GM19455 (cell line): ENCODE measurements at regions not wholly inside any gene's neighbourhood (a gene's known extent, or its start where the extent isn't known, plus 50 kb on each side); places are given as distances from the start of the nearest gene placed in this dataset.

Experiments
- ATAC-seq: cut with Tn5 transposase; IDR thresholded peaks from one replicate; pipeline ENCODE4 v1.9.1; 2021; ENCODE audit not compliant: unreplicated experiment

- no peak for ATAC-seq
Measured at GRCh38 chr3:18683900-18684299, 258.8 kb upstream of the SATB1 start.

- no peak for ATAC-seq
Measured at GRCh38 chr3:18681818-18682345, 256.7 kb upstream of the SATB1 start.

GRCh38 chr3:18680758-18681157 is 255.6 kb upstream of the SATB1 start:
- no peak for ATAC-seq

GRCh38 chr3:18679238-18679637 is 254.1 kb upstream of the SATB1 start:
- ATAC-seq, result no peak

GRCh38 chr3:18675197-18675596 is 250.1 kb upstream of the SATB1 start:
- ATAC-seq, result no peak

GRCh38 chr3:18672561-18672960 is 247.4 kb upstream of the SATB1 start:
- ATAC-seq, result no peak

GRCh38 chr3:18670759-18671158 is 245.6 kb upstream of the SATB1 start:
- no peak for ATAC-seq

GRCh38 chr3:18669374-18669773 is 244.2 kb upstream of the SATB1 start:
- ATAC-seq, result no peak

- ATAC-seq, result no peak
Measured at GRCh38 chr3:18667552-18667951, 242.4 kb upstream of the SATB1 start.

GRCh38 chr3:18666655-18667054 is 241.5 kb upstream of the SATB1 start:
- ATAC-seq, result no peak

- ATAC-seq, result no peak
Measured at GRCh38 chr3:18660059-18660458, 234.9 kb upstream of the SATB1 start.

GRCh38 chr3:18657858-18658820 is 233.0 kb upstream of the SATB1 start:
- no peak for ATAC-seq

- ATAC-seq, result no peak
Measured at GRCh38 chr3:18656866-18657265, 231.7 kb upstream of the SATB1 start.

GRCh38 chr3:18656410-18656809 is 231.3 kb upstream of the SATB1 start:
- no peak for ATAC-seq

GRCh38 chr3:18655827-18656226 is 230.7 kb upstream of the SATB1 start:
- no peak for ATAC-seq

GRCh38 chr3:18652781-18653180 is 227.6 kb upstream of the SATB1 start:
- ATAC-seq, result no peak

GRCh38 chr3:18650731-18651130 is 225.6 kb upstream of the SATB1 start:
- ATAC-seq, result no peak

GRCh38 chr3:18649666-18650363 is 224.7 kb upstream of the SATB1 start:
- ATAC-seq, result no peak

- no peak for ATAC-seq
Measured at GRCh38 chr3:18648868-18649462, 223.8 kb upstream of the SATB1 start.

GRCh38 chr3:18648159-18648558 is 223.0 kb upstream of the SATB1 start:
- ATAC-seq, result no peak

- no peak for ATAC-seq
Measured at GRCh38 chr3:18645619-18646018, 220.5 kb upstream of the SATB1 start.

- no peak for ATAC-seq
Measured at GRCh38 chr3:18643281-18643680, 218.1 kb upstream of the SATB1 start.
